Spinal cord (tissue), 9 donors: ENCODE measurements at regions not wholly inside any gene's neighbourhood (a gene's known extent, or its start where the extent isn't known, plus 50 kb on each side); places are given as distances from the start of the nearest gene placed in this dataset.

Experiments
- DNase-seq, 6 donors: peaks; one replicate each; pipeline versions ENCODE4 v3.0.0 to v3.0.0-alpha.2; 2013 to 2015; ENCODE audit warnings: low spot score in 6 of 6, low read depth in 4 of 6
- H3K27ac ChIP-seq: one replicate; pipeline ENCODE4 v1.5.1; 2013; ENCODE audit warnings: low read depth, low read length, control low read depth
- H3K27me3 ChIP-seq: one replicate; pipeline ENCODE4 v1.6.1; 2013; ENCODE audit warnings: low read length; ENCODE audit not compliant: control insufficient read depth, insufficient read depth
- H3K36me3 ChIP-seq: one replicate; pipeline ENCODE4 v1.6.1; 2013; ENCODE audit warnings: low read length; ENCODE audit not compliant: control insufficient read depth, insufficient read depth
- H3K4me1 ChIP-seq: one replicate; pipeline ENCODE4 v1.6.1; 2013; ENCODE audit warnings: low read length; ENCODE audit not compliant: control insufficient read depth, insufficient read depth
- H3K4me3 ChIP-seq: one replicate; pipeline ENCODE4 v1.5.1; 2013; ENCODE audit warnings: low read depth, low read length, control low read depth
- H3K9me3 ChIP-seq: one replicate; pipeline ENCODE4 v1.6.1; 2013; ENCODE audit warnings: low read length; ENCODE audit not compliant: control insufficient read depth, insufficient read depth
- WGBS: methylation state at CpG from one replicate; pipeline ENCODE4 v1.1.5; 2013; ENCODE audit warnings: missing lambda C conversion rate; ENCODE audit not compliant: insufficient coverage; 5-methylcytosine and 5-hydroxymethylcytosine counted together
- donor health status: healthy.

DNA sequence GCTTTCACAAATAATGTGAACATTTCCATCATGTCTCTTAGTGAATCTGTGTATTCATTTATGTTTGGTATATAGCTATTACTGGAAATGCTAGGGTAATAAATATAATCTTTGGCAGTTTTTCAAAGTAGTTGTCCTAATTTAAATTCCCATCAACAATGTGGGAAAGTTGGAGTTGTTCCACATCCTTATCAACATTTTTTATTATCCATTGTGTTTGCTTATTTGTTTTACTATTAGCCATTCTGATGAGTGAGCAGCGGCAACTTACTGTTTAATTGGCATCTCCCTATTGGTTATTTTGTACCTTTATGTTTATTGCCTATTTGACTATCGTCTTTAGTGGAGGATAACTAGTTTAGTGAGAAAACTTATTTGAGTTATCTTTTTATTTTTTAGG, 121.1 kb upstream of the CCN2 start:
- no peaks in the 10 kb centered on the region for H3K27me3 ChIP-seq
- no peak overlapping the region for H3K4me3 ChIP-seq
- no peaks in the 10 kb centered on the region for H3K9me3 ChIP-seq
- H3K27ac ChIP-seq, result no peak overlapping the region
- H3K4me1 ChIP-seq, result no peaks in the 10 kb centered on the region
- H3K36me3 ChIP-seq, result no peaks in the 10 kb centered on the region
- WGBS, result no CpG with 5 or more reads among the region's 2 CpGs
- no peak for DNase-seq

- Histone ChIP-seq H3K4me1 (no peaks in the 10 kb centered on the region), H3K27me3 (no peaks in the 10 kb centered on the region), H3K36me3 (no peaks in the 10 kb centered on the region), H3K27ac (no peak overlapping the region), H3K9me3 (no peaks in the 10 kb centered on the region), H3K4me3 (no peak overlapping the region)
- no CpG with 5 or more reads among the region's 1 CpG for WGBS
- no peak for DNase-seq
Observed at GRCh38 chr6:132070356-132070755, 119.2 kb upstream of the CCN2 start.

DNA sequence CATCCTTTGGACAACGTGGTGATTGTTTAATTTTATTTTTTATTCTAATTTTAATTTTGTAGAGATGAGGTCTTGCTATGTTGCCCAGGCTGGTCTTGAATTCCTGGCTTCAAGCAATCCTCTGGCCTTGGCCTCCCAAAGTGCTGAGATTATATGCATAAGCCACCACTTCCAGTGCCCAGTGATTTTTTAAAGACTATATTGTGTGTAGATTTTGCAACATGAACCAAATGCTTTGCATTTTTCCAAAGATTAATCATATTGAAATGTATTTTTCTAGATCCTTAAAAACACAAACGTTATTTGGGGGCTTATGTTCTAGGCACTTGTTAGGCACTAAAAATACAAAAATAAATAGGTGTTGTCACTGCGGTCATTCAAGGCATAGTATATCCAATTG, 117.6 kb upstream of the CCN2 start:
- Histone ChIP-seq H3K4me3 (no peak overlapping the region), H3K27me3 (no peaks in the 10 kb centered on the region), H3K9me3 (no peaks in the 10 kb centered on the region), H3K4me1 (no peaks in the 10 kb centered on the region), H3K36me3 (no peaks in the 10 kb centered on the region), H3K27ac (no peak overlapping the region)
- no peak for DNase-seq
- whole genome bisulfite sequencing, result no CpG with 5 or more reads among the region's 3 CpGs

GRCh38 chr6:132067286-132067685, 116.1 kb upstream of the CCN2 start:
- Histone ChIP-seq H3K27ac (no peak overlapping the region), H3K36me3 (no peaks in the 10 kb centered on the region), H3K9me3 (no peaks in the 10 kb centered on the region), H3K4me1 (no peaks in the 10 kb centered on the region), H3K27me3 (no peaks in the 10 kb centered on the region), H3K4me3 (no peak overlapping the region)
- DNase-seq, result no peak
- no CpG with 5 or more reads among the region's 4 CpGs for WGBS

DNA sequence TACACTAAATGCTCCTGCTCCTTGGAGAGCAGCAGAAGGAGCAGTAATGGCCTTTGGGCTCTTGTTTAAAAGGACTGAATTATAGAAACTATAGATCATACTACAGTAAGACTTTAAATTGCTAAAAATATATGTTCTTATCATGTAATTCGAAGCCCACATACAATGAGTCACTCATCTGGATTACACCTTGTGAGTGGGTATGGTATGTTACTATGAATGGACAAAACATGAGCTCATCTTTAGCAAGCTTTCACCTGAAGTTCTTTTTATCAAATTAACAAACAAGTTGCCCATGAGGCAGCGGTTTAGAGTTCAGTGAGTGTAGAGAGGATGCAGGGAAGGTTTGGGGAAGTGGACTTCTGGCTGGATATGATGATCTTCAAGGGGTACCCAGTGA, 114.4 kb upstream of the CCN2 start:
- WGBS, result 91% methylated on average over 1 of the region's 2 CpGs
- no peak for DNase-seq
- Histone ChIP-seq H3K4me1 (no peaks in the 10 kb centered on the region), H3K4me3 (no peak overlapping the region), H3K9me3 (no peaks in the 10 kb centered on the region), H3K36me3 (no peaks in the 10 kb centered on the region), H3K27me3 (no peaks in the 10 kb centered on the region), H3K27ac (no peak overlapping the region)

DNA sequence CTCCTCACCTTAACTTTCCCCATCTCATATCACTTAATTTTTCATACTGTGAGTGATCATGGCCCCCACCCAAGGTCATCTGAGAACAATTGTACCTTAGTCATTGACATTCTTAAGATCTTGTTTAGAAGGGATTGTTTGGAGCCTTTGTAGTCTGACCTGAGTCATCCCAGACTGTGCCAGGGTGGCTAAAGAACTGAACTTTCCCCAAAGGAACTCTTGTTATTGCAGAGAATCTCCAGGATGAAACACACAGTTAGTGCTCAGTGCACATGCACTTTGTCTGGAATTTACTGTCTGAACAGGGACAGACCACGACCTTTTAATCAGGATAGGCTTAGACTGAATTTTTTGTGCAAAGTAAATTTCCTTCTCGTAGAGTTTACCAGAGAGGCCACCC, 112.6 kb upstream of the CCN2 start:
- Histone ChIP-seq H3K27ac (no peak overlapping the region), H3K9me3 (no peaks in the 10 kb centered on the region), H3K4me1 (no peaks in the 10 kb centered on the region), H3K4me3 (no peak overlapping the region), H3K36me3 (no peaks in the 10 kb centered on the region), H3K27me3 (no peaks in the 10 kb centered on the region)
- 55% methylated on average over 2 of the region's 2 CpGs for WGBS
- no peak for DNase-seq

DNA sequence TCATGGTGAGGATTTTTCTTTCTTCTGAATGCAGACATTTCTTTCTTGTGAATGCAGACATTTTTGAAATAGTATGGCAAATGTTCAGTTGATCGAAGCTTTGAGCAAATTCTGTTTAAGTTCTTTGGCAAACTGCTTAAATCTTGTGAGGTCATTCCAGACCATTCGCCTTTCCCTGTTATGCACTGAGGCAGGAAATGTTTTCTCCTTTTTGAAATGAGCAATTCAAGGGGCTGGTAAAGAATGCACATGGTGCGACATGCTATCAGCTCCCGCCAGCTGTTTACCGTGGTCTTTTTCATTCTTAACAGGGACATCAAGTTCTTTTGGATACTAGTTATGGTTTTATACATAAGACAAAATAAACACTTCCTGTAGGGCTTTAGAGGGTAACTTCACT, 112.0 kb upstream of the CCN2 start:
- H3K27ac ChIP-seq, result no peak overlapping the region
- WGBS, result 100% methylated on average over 1 of the region's 5 CpGs
- H3K4me1 ChIP-seq, result no peaks in the 10 kb centered on the region

GRCh38 chr6:132062626-132063025, 111.5 kb upstream of the CCN2 start:
- Histone ChIP-seq H3K4me3 (no peak overlapping the region), H3K4me1 (no peaks in the 10 kb centered on the region), H3K27me3 (no peaks in the 10 kb centered on the region), H3K27ac (no peak overlapping the region), H3K9me3 (no peaks in the 10 kb centered on the region), H3K36me3 (no peaks in the 10 kb centered on the region)
- no peak for DNase-seq
- WGBS, result 92% methylated on average over 2 of the region's 3 CpGs

More for the DNA sequence above, 112.0 kb upstream of the CCN2 start:
- DNase-seq, result no peak
- H3K27me3 ChIP-seq, result no peaks in the 10 kb centered on the region
- no peaks in the 10 kb centered on the region for H3K36me3 ChIP-seq
- H3K9me3 ChIP-seq, result no peaks in the 10 kb centered on the region
- H3K4me3 ChIP-seq, result no peak overlapping the region

DNA sequence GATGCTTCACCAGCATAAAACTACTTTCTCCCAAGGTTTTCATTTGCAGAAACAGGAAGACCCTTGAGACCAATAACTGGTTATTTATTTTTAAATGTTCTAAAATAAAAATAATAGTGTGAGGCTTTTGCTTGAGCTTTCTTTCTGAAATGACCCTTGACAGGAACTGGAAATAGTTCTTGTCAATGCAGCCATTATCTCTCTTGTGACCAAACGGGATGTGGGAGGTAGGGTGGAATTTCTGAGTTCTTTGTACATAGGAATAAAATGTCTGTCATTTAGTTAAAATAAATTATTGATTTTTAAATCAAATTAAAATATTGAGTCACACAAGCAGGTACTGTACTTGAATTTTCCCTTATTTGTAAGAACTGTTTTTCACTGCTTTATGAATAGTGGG, 110.2 kb upstream of the CCN2 start:
- Histone ChIP-seq H3K4me3 (no peak overlapping the region), H3K27me3 (no peaks in the 10 kb centered on the region), H3K9me3 (no peaks in the 10 kb centered on the region), H3K4me1 (no peaks in the 10 kb centered on the region), H3K36me3 (no peaks in the 10 kb centered on the region), H3K27ac (no peak overlapping the region)
- DNase-seq, result no peak
- WGBS, result 60% methylated on average over 1 of the region's 1 CpG

DNA sequence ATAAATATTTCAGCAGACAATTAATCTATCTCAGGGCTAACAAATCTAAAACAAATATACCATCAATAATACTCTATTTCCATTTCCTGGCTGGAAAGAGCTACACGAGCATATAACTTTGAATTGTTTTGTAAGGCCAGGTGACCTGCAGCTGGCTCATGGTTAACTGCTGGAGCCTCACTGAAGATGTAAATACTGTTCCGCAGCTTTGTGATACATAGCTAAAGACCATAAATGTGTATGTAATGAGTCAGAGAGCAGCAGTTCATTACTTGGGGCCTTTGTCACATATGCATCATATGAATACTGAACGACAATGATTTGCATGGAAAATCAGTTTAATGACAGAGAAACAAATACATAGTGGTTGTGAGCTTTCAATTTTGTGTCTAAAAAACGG, 109.4 kb upstream of the CCN2 start:
- no peaks in the 10 kb centered on the region for H3K36me3 ChIP-seq
- no peak overlapping the region for H3K4me3 ChIP-seq
- peak in 1 of 6 donors; percentile 18 for DNase-seq
- H3K27ac ChIP-seq, result no peak overlapping the region
- H3K9me3 ChIP-seq, result no peaks in the 10 kb centered on the region
- WGBS, result 93% methylated on average over 4 of the region's 4 CpGs
- H3K4me1 ChIP-seq, result no peaks in the 10 kb centered on the region
- no peaks in the 10 kb centered on the region for H3K27me3 ChIP-seq
